Gastroesophageal sphincter (tissue), 4 donors: ENCODE measurements at regions not wholly inside any gene's neighbourhood (a gene's known extent, or its start where the extent isn't known, plus 50 kb on each side); places are given as distances from the start of the nearest gene placed in this dataset.
"Not testable (repeated sequence)": the region's sequence is repeated elsewhere in the genome, so short reads cannot be mapped to it uniquely, and the experiment has no call there.

Experiments used
- ATAC-seq: fragments of 150-250 bp; one replicate; pipeline ENCODE4 v1.9.1; 2016; ENCODE audit warnings: mild to moderate bottlenecking, moderate library complexity
- H3K27ac ChIP-seq, 4 donors: fragments of 200-600 bp; sonication (generic) in 3 of 4; 1 replicate in 3 of 4; 2 replicates in 1 of 4; pipeline ENCODE4 v1.5.1; 2016 to 2019
- H3K27me3 ChIP-seq: fragments of 200-600 bp; sonication (generic); one replicate; pipeline ENCODE4 v1.5.1; 2019
- H3K36me3 ChIP-seq, 2 donors: fragments of 200-600 bp; sonication (generic); one replicate each; pipeline ENCODE4 v1.5.1; 2019; ENCODE audit warnings: control low read depth in 1 of 2
- H3K4me1 ChIP-seq, 3 donors: fragments of 200-600 bp; sonication (generic); 1 replicate in 2 of 3; 2 replicates in 1 of 3; pipeline ENCODE4 v1.5.1; 2016 to 2019; ENCODE audit warnings: control low read depth in 2 of 3
- H3K4me3 ChIP-seq, 2 donors: fragments of 200-600 bp; sonication (generic); one replicate each; pipeline ENCODE4 v1.5.1; 2019; ENCODE audit warnings: mild to moderate bottlenecking in 1 of 2, moderate library complexity in 1 of 2
- H3K9me3 ChIP-seq, 3 donors: fragments of 200-600 bp; sonication (generic); one replicate each; pipeline ENCODE4 v1.5.1; 2017 to 2019; ENCODE audit warnings: control low read depth in 2 of 3
- CTCF ChIP-seq, 4 experiments: fragments of 200-600 bp in 2 of 4; fragments of 450-650 bp in 2 of 4; sonication (generic) in 1 of 4; IDR thresholded peaks; one replicate each; pipeline ENCODE4 v1.5.1; 2017 to 2019; ENCODE audit warnings: antibody characterized with exemption in 4 of 4, mild to moderate bottlenecking in 2 of 4, moderate library complexity in 2 of 4
- EP300 ChIP-seq: sonication (generic); formaldehyde crosslinking; IDR thresholded peaks from one replicate; pipeline ENCODE4 v1.6.1; 2017; ENCODE audit warnings: antibody characterized with exemption, mild to moderate bottlenecking
- POLR2A ChIP-seq, 2 donors: fragments of 450-650 bp; IDR thresholded peaks; one replicate each; pipeline ENCODE4 v1.6.1; 2017; ENCODE audit warnings: antibody characterized with exemption in 2 of 2, mild to moderate bottlenecking in 2 of 2, moderate library complexity in 1 of 2
- POLR2AphosphoS5 ChIP-seq: sonication (generic); formaldehyde crosslinking; IDR thresholded peaks from one replicate; pipeline ENCODE4 v1.6.1; 2017; ENCODE audit warnings: antibody characterized with exemption
- WGBS, 2 donors: methylation state at CpG; one replicate each; pipeline ENCODE4 v1.1.5; 2018; ENCODE audit warnings: low coverage in 1 of 2; 5-methylcytosine and 5-hydroxymethylcytosine counted together

DNA sequence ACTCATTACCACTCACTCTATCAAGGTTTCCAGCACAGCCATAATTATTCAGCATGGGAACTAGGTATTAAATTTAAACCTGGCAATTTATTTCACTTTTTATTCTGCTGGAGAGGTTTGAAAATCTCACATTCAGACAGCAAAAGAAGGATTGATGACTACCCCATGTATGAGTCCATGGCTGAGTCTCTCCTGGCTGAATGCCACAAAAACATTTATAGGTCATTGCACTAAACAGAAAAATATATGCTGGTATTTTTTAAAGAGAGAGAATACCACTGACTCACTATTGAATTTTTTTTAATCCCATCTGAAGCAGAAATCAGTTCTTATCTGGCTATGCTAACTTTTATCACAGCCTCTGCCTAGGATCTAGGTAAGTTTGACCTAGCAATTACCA lies 336.3 kb downstream of the PPP1R3A start:
- H3K4me3 ChIP-seq = no peak overlapping the region
- no peaks in the 10 kb centered on the region for H3K27me3 ChIP-seq
- no peaks in the 10 kb centered on the region for H3K36me3 ChIP-seq
- no peaks in the 10 kb centered on the region for H3K9me3 ChIP-seq
- ATAC-seq = no peak
- H3K27ac ChIP-seq = no peak overlapping the region
- H3K4me1 ChIP-seq = no peaks in the 10 kb centered on the region
- no peak for TF ChIP-seq POLR2A (IDR thresholded peaks at IDR 0.05)
- no peak for TF ChIP-seq EP300
- no peak for TF ChIP-seq CTCF (IDR thresholded peaks at IDR 0.05)
- TF ChIP-seq POLR2AphosphoS5 = no peak

DNA sequence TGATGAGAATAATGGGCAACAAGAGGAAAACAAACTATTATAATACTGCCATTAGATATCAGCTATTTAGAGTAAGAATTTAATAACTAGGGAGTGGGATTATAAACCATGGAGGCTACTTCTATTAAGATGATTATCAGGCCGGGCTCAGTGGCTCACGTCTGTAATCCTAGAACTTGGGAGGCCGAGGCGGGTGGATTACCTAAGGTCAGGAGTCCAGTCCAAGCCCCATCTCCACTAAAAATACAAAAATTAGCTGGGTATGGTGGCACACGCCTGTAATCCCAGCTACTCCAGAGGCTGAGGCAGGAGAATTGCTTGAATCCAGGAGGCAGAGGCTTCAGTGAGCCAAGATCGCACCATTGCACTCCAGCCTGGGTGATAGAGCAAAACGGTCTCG lies 355.6 kb downstream of the PPP1R3A start:
- H3K4me3 ChIP-seq, H3K27me3 ChIP-seq, H3K36me3 ChIP-seq, ATAC-seq, H3K4me1 ChIP-seq, H3K27ac ChIP-seq, H3K9me3 ChIP-seq: not testable (repeated sequence)
- 86 to 100% methylated on average over 5 to 8 of the region's 8 CpGs for WGBS, 2 donors

GRCh38 chr7:113562801-113563200 lies 356.0 kb downstream of the PPP1R3A start:
- Histone ChIP-seq H3K36me3 (no peaks in the 10 kb centered on the region), H3K4me3 (no peak overlapping the region), H3K9me3 (no peaks in the 10 kb centered on the region), H3K27ac (no peak overlapping the region), H3K4me1 (no peaks in the 10 kb centered on the region), H3K27me3 (no peaks in the 10 kb centered on the region)
- WGBS, 2 donors = 65 to 78% methylated on average over 1 of the region's 1 CpG
- no peak for ATAC-seq
- TF ChIP-seq CTCF (IDR thresholded peaks at IDR 0.05) = no peak
- no peak for TF ChIP-seq POLR2A (IDR thresholded peaks at IDR 0.05)
- TF ChIP-seq POLR2AphosphoS5 = no peak

DNA sequence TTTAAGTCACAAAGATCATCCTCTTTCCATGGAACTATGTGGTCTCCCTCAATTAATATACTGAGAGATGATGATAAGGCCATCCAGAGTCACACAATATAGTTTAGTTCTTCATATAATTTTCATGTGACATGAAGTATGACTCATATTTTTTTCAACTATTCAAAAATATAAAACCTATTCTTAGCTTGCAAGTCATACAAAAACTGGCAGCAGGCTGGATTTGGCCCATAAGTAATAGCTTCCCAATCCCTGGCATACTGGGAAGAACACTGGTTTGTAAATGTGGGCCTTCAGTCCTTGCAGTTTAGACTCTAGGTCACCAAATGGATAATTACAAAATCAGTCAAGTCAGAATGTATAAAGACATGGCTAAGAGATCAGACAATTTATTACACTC lies 356.6 kb downstream of the PPP1R3A start:
- Histone ChIP-seq H3K36me3 (no peaks in the 10 kb centered on the region), H3K27me3 (no peaks in the 10 kb centered on the region), H3K27ac (no peak overlapping the region), H3K4me1 (no peaks in the 10 kb centered on the region), H3K9me3 (no peaks in the 10 kb centered on the region), H3K4me3 (no peak overlapping the region)
- TF ChIP-seq EP300 = no peak
- TF ChIP-seq CTCF (IDR thresholded peaks at IDR 0.05) = no peak
- TF ChIP-seq POLR2A (IDR thresholded peaks at IDR 0.05) = no peak
- no peak for TF ChIP-seq POLR2AphosphoS5
- ATAC-seq = no peak

DNA sequence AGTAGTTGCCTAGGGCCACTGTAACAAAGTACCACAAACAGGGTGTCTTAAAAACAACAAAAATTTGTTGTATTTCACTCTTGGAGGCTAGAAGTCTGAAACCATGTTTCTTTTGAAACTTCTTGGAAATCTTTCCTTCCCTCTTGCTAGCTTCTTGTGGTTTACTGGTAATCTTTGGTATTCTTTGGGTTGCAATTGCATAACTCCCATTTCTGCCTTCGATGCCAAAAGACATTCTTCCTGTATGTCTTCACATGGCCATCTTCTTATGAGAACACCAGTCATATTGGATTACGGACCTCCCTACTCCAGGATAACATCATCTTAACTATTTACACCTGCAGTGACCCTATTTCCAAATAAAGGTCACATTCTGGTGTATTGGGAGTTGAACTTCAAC lies 357.4 kb downstream of the PPP1R3A start:
- TF ChIP-seq POLR2A (IDR thresholded peaks at IDR 0.05) (no peak), EP300 (no peak), POLR2AphosphoS5 (no peak), CTCF (IDR thresholded peaks at IDR 0.05) (no peak)
- H3K9me3 ChIP-seq = no peaks in the 10 kb centered on the region
- no peaks in the 10 kb centered on the region for H3K36me3 ChIP-seq
- no peaks in the 10 kb centered on the region for H3K27me3 ChIP-seq
- no peak for ATAC-seq
- 69 to 86% methylated on average over 2 of the region's 2 CpGs for WGBS, 2 donors
- H3K4me3 ChIP-seq = no peak overlapping the region
- H3K27ac ChIP-seq = no peak overlapping the region
- H3K4me1 ChIP-seq = no peaks in the 10 kb centered on the region

- TF ChIP-seq EP300 (no peak), CTCF (IDR thresholded peaks at IDR 0.05) (no peak), POLR2A (IDR thresholded peaks at IDR 0.05) (no peak), POLR2AphosphoS5 (no peak)
- no peaks in the 10 kb centered on the region for H3K9me3 ChIP-seq
- no peak overlapping the region for H3K27ac ChIP-seq
- ATAC-seq = no peak
- no peaks in the 10 kb centered on the region for H3K36me3 ChIP-seq
- H3K4me1 ChIP-seq = no peaks in the 10 kb centered on the region
- H3K27me3 ChIP-seq = no peaks in the 10 kb centered on the region
- H3K4me3 ChIP-seq = no peak overlapping the region
- 50 to 71% methylated on average over 1 of the region's 1 CpG for WGBS, 2 donors
These were observed 367.8 kb downstream of the PPP1R3A start for GRCh38 chr7:113550966-113551365.
